GM20000 (cell line): ENCODE measurements at regions not wholly inside any gene's neighbourhood (a gene's known extent, or its start where the extent isn't known, plus 50 kb on each side); places are given as distances from the start of the nearest gene placed in this dataset.

Experiments
- DNase-seq: peaks from one replicate; pipeline ENCODE4 v3.0.0; 2012; ENCODE audit warnings: low spot score
- TF ChIP-seq, protein P1 (sequence below): IDR thresholded peaks from 2 replicates; pipeline ENCODE4 v1.5.1; 2012; ENCODE audit warnings: mild to moderate bottlenecking, control low read depth; ENCODE audit errors: extremely low read depth, missing control alignments

DNA sequence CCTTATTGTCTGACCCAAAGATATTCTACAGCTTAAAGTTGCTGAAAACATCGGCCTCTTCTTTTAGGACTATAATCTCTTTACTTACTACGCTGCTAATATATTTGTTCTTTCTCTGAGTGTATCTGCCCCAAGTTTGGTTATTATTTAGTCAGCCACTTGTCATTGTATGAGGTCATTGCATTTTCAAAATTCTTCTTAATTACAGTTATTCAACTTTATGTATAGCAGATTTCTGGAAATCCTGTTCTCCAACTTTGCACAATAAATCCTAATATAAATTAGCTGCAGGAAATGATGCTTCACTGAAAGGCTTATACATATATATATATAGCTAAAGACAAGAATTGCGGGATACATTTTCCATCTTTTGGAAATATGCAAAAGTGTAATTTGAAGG lies 88.5 kb upstream of the HIVEP1 start:
- DNase-seq, result no peak
- TF ChIP-seq, protein P1, sequence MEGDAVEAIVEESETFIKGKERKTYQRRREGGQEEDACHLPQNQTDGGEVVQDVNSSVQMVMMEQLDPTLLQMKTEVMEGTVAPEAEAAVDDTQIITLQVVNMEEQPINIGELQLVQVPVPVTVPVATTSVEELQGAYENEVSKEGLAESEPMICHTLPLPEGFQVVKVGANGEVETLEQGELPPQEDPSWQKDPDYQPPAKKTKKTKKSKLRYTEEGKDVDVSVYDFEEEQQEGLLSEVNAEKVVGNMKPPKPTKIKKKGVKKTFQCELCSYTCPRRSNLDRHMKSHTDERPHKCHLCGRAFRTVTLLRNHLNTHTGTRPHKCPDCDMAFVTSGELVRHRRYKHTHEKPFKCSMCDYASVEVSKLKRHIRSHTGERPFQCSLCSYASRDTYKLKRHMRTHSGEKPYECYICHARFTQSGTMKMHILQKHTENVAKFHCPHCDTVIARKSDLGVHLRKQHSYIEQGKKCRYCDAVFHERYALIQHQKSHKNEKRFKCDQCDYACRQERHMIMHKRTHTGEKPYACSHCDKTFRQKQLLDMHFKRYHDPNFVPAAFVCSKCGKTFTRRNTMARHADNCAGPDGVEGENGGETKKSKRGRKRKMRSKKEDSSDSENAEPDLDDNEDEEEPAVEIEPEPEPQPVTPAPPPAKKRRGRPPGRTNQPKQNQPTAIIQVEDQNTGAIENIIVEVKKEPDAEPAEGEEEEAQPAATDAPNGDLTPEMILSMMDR, result no peak

DNA sequence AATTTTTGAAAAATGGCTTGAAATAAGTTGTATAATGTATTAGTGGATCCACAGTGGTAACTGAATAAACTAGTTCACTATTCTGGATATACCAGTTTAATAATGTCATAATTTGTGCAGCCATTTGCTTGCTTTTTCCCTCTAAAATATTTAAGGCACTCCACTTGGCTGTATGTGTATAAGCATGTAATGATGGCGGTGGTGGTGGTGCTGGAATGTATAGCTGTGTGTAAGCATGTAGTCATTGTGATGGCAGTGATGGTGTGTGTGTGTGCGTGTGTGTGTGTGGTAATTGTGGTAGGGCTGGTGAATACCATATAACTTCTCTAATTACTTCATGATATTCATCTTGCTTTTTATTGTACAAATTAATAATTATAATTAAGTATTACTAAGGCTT lies 89.2 kb upstream of the HIVEP1 start:
- TF ChIP-seq, protein P1, result no peak
- no peak for DNase-seq

DNA sequence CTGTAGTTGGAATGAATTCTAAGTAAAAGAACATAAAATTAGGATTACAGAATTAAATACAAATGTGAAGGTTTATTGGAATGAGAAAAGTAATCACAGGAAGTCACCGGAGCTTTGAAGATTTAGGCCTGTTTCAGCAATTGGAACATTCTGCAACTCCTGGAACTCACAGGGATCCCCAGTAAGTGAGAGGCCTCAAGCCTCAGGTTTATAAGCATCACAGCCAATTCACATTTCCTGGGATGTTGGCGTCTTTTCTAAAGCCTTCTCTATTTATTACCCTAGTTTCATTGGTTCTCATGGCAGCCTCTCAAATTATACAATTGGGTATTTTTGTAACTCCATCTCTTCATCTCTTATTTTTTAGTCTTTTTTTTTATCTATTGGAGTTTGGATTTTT lies 90.4 kb upstream of the HIVEP1 start:
- TF ChIP-seq, protein P1, result no peak
- no peak for DNase-seq

DNA sequence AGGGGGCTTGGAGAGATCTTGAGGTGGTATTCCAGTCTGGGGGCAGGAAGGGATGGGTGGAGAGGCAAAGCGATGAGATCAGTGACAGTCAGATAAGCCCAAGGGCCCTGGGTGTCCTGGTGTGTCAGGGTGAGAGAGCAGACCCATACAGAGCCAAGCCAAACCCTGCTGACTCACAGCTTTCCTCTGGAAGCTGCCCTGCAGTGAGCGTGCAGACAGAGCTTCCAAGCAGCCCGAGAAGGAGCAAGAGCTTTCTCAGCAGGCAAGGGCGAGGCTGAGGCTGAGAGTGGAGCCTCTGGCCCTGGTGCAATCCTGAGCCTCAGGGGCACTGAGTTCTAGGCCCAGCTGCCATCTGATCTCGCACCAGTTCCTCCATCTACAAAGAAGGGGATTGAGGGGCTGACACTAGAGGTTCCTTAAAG lies 91.1 kb upstream of the HIVEP1 start:
- TF ChIP-seq, protein P1, result no peak
- DNase-seq, result no peak

DNA sequence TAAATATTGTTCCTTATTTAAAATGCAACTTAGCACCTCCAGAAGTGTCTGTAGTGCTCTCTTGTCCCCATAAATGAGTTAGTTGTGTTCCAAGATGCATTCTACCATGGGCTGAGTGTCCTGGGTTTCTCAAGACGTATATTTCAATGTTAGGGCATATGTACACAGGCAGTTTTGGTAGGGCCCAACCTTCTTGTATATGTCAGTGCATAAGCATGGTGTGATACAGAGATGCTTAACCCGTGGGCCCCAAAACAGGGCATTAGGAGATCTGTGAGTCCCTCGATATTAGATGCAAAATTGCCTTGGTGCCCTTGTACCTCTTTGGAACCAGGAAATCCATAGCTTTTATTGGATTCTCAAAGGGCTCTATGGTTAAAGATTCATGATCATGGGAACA lies 91.5 kb upstream of the HIVEP1 start:
- DNase-seq, result no peak
- TF ChIP-seq, protein P1, result no peak

DNA sequence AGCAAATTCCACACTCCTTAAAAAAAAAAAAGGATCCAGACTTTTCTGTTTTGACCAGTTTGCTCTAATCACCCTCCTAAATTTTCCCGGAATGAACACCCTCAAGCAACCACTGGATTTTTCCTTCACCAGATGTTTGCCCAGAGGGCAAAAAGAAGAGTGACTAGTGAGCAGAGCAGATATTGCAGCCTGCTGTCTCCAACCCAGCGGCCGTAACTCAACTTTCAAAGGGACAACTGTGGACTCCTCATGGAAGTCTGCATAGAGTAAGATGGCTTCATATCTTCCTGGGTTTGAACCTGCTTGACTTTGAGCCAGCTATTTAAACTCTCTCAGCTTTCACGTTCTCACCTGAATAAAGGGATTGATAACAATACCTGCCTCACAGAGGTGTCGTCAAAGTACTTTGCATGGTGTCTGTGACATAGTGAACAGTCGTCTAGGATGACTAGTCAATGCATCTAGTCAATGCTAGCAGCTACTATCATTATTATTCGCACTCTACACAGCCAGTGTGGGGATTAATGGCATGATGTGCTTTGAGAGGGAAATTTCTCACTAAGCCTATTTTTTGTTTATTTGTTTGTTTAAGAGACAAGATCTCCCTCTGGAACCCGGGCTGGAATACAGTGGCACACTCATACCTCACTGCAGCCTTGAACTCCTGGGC lies 92.2 kb upstream of the HIVEP1 start:
- DNase-seq, result no peak
- TF ChIP-seq, protein P1, result no peak

DNA sequence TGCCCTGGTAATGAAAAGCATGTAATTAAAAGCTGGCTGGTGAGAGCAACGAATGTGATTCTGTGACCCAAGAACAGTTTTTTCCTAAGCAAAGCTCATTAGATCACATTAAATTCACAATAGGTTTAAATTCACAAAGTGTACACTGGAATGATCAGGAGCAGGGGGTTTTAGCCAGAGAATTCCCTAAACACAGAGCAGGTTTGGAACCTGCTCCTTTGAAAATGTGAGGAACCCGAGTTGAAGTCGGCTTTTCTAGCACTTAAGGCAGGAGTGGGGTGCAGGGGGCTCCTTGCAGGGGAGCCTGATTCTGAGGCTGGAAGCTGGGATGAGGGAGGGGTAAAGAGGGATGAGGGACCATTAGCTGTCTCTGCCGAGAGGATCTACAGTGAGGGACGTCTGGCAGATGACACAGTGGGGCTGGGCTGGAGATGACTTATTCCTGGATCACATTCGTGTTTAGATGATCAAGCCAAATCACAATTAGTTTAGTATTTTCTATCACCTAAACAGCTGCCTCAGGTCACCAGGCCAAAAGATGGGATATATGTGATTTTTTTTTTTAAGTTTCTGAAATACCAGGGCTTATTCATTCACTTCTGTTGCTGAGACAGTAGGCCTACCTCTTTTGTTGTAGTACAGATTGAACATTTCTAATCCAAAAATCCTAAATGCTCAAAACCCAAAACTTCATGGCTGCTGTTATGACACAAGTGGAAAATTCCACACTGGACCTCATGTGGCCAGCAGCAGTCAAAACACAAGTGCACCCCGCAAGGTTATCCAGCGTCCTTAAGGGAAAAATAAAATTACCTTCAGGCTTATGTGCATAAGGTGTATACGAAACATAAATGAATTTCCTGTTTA lies 93.1 kb upstream of the HIVEP1 start:
- no peak for DNase-seq
- TF ChIP-seq, protein P1, result no peak
